ENCODE measurements at regions not wholly inside any gene's neighbourhood (a gene's known extent, or its start where the extent isn't known, plus 50 kb on each side); places are given as distances from the start of the nearest gene placed in this dataset.

- peaks cover 6 to 16% of the 10 kb centered on the region in 2 donors for H3K9me3 Mint-ChIP-seq
- no peak overlapping the region for H3K4me3 Mint-ChIP-seq
- no peaks in the 10 kb centered on the region for H3K4me1 Mint-ChIP-seq
- Histone ChIP-seq H3K9me3 (ENCODE audit: control insufficient read depth, insufficient read depth, low read length) (no peaks in the 10 kb centered on the region), H3K4me1 (ENCODE audit: control insufficient read depth, insufficient read depth, low read length) (no peaks in the 10 kb centered on the region), H3K27ac (ENCODE audit: low read length) (no peak overlapping the region), H3K27me3 (ENCODE audit: control insufficient read depth, insufficient read depth, low read length) (no peaks in the 10 kb centered on the region), H3K4me3 (ENCODE audit: low read length) (no peak overlapping the region), H3K36me3 (ENCODE audit: control insufficient read depth, insufficient read depth, low read length) (no peaks in the 10 kb centered on the region)
- H3K27me3 Mint-ChIP-seq (ENCODE audit: low read depth in 2 of 2), result no peaks in the 10 kb centered on the region
- H3K36me3 Mint-ChIP-seq, result peaks cover 9% of the 10 kb centered on the region
- no peak overlapping the region for H3K27ac Mint-ChIP-seq
- WGBS (ENCODE audit: insufficient coverage), result 60% methylated on average over 1 of the region's 1 CpG
- DNase-seq (no peak), ATAC-seq (no peak)
- intact Hi-C loops (cut with micrococcal nuclease), result no loop called here
- TF ChIP-seq, protein P1, sequence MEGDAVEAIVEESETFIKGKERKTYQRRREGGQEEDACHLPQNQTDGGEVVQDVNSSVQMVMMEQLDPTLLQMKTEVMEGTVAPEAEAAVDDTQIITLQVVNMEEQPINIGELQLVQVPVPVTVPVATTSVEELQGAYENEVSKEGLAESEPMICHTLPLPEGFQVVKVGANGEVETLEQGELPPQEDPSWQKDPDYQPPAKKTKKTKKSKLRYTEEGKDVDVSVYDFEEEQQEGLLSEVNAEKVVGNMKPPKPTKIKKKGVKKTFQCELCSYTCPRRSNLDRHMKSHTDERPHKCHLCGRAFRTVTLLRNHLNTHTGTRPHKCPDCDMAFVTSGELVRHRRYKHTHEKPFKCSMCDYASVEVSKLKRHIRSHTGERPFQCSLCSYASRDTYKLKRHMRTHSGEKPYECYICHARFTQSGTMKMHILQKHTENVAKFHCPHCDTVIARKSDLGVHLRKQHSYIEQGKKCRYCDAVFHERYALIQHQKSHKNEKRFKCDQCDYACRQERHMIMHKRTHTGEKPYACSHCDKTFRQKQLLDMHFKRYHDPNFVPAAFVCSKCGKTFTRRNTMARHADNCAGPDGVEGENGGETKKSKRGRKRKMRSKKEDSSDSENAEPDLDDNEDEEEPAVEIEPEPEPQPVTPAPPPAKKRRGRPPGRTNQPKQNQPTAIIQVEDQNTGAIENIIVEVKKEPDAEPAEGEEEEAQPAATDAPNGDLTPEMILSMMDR (IDR thresholded peaks at IDR 0.05), result no peak
Measured at GRCh38 chr2:78423631-78424030, 601.9 kb upstream of the REG3G start.

DNA sequence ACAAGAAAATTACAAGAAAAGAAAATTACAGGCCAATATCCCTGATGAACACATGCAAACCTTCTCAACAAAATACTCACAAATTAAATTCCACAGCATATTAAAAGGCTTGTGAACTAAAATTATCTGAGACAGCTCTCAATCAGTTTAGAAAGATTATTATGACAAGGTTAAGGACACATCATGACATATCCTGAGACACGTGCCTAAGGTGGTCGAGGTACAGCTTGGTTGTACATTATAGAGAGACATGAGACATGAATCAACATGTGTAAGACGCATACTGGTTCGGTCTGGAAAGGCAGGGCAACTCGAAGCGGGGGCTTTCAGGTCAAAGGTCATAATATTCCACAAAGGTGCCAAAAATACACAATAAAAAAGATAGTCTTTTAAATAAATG, 598.3 kb upstream of the REG3G start:
- Mint-ChIP-seq H3K27me3 (ENCODE audit: low read depth in 2 of 2) (no peaks in the 10 kb centered on the region), H3K9me3 (peaks cover 9 to 15% of the 10 kb centered on the region in 2 donors), H3K4me3 (no peak overlapping the region), H3K27ac (no peak overlapping the region), H3K4me1 (no peaks in the 10 kb centered on the region), H3K36me3 (peaks cover 16% of the 10 kb centered on the region)
- no peaks in the 10 kb centered on the region for H3K27me3 ChIP-seq (ENCODE audit: control insufficient read depth, insufficient read depth, low read length)
- H3K9me3 ChIP-seq (ENCODE audit: control insufficient read depth, insufficient read depth, low read length), result no peaks in the 10 kb centered on the region
- H3K27ac ChIP-seq (ENCODE audit: low read length), result no peak overlapping the region
- no peak overlapping the region for H3K4me3 ChIP-seq (ENCODE audit: low read length)
- no peaks in the 10 kb centered on the region for H3K4me1 ChIP-seq (ENCODE audit: control insufficient read depth, insufficient read depth, low read length)
- TF ChIP-seq, protein P1 (IDR thresholded peaks at IDR 0.05), result no peak
- DNase-seq (no peak), ATAC-seq (no peak)
- intact Hi-C loops (cut with micrococcal nuclease), result no loop called here
- no peaks in the 10 kb centered on the region for H3K36me3 ChIP-seq (ENCODE audit: control insufficient read depth, insufficient read depth, low read length)
- 84% methylated on average over 6 of the region's 6 CpGs for WGBS (ENCODE audit: insufficient coverage)

GRCh38 chr2:78431241-78431640, 594.3 kb upstream of the REG3G start:
- Mint-ChIP-seq H3K9me3 (peaks cover 15 to 20% of the 10 kb centered on the region in 2 donors), H3K27ac (no peak overlapping the region), H3K36me3 (peaks cover 29% of the 10 kb centered on the region), H3K4me1 (no peaks in the 10 kb centered on the region), H3K4me3 (no peak overlapping the region), H3K27me3 (ENCODE audit: low read depth in 2 of 2) (no peaks in the 10 kb centered on the region)
- DNase-seq (no peak), ATAC-seq (no peak)
- no peaks in the 10 kb centered on the region for H3K4me1 ChIP-seq (ENCODE audit: control insufficient read depth, insufficient read depth, low read length)
- no peaks in the 10 kb centered on the region for H3K27me3 ChIP-seq (ENCODE audit: control insufficient read depth, insufficient read depth, low read length)
- H3K27ac ChIP-seq (ENCODE audit: low read length), result no peak overlapping the region
- WGBS (ENCODE audit: insufficient coverage), result 81% methylated on average over 2 of the region's 3 CpGs
- TF ChIP-seq, protein P1 (IDR thresholded peaks at IDR 0.05), result no peak
- H3K4me3 ChIP-seq (ENCODE audit: low read length), result no peak overlapping the region
- no peaks in the 10 kb centered on the region for H3K36me3 ChIP-seq (ENCODE audit: control insufficient read depth, insufficient read depth, low read length)
- intact Hi-C loops (cut with micrococcal nuclease), result no loop called here
- peaks cover 2% of the 10 kb centered on the region for H3K9me3 ChIP-seq (ENCODE audit: control insufficient read depth, insufficient read depth, low read length)

- no peak for ATAC-seq
- peaks cover 14 to 16% of the 10 kb centered on the region in 2 donors for H3K9me3 Mint-ChIP-seq
- H3K36me3 Mint-ChIP-seq, result no peaks in the 10 kb centered on the region
- H3K27me3 Mint-ChIP-seq (ENCODE audit: low read depth in 2 of 2), result no peaks in the 10 kb centered on the region
- no peak for DNase-seq
- Histone ChIP-seq H3K9me3 (ENCODE audit: control insufficient read depth, insufficient read depth, low read length) (peaks cover 2% of the 10 kb centered on the region), H3K27ac (ENCODE audit: low read length) (no peak overlapping the region), H3K36me3 (ENCODE audit: control insufficient read depth, insufficient read depth, low read length) (no peaks in the 10 kb centered on the region), H3K27me3 (ENCODE audit: control insufficient read depth, insufficient read depth, low read length) (no peaks in the 10 kb centered on the region), H3K4me3 (ENCODE audit: low read length) (no peak overlapping the region), H3K4me1 (ENCODE audit: control insufficient read depth, insufficient read depth, low read length) (no peaks in the 10 kb centered on the region)
- H3K4me3 Mint-ChIP-seq, result no peak overlapping the region
- intact Hi-C loops (cut with micrococcal nuclease), result no loop called here
- TF ChIP-seq, protein P1 (IDR thresholded peaks at IDR 0.05), result no peak
- no peak overlapping the region for H3K27ac Mint-ChIP-seq
- no peaks in the 10 kb centered on the region for H3K4me1 Mint-ChIP-seq
- WGBS (ENCODE audit: insufficient coverage), result 86% methylated on average over 1 of the region's 2 CpGs
Measured at GRCh38 chr2:78439122-78439521, 586.4 kb upstream of the REG3G start.

Measured in natural killer cell (primary cell).